NCI-H1417 (cell line): ENCODE measurements at regions not wholly inside any gene's neighbourhood (a gene's known extent, or its start where the extent isn't known, plus 50 kb on each side); places are given as distances from the start of the nearest gene placed in this dataset.
"Not testable (repeated sequence)": the region's sequence is repeated elsewhere in the genome, so short reads cannot be mapped to it uniquely, and the experiment has no call there.

Experiments
- DNase-seq, 3 experiments: peaks; one replicate each; lab custom pipeline; 2025; lab: John Stamatoyannopoulos, UW

GRCh38 chr3:166993015-166993630 lies 387.0 kb downstream of the ZBBX start:
- peak in 1 of 3 experiments; percentile 70 for DNase-seq

- DNase-seq = no peak
These were observed 394.1 kb downstream of the ZBBX start for GRCh38 chr3:166986000-166986399.

DNA sequence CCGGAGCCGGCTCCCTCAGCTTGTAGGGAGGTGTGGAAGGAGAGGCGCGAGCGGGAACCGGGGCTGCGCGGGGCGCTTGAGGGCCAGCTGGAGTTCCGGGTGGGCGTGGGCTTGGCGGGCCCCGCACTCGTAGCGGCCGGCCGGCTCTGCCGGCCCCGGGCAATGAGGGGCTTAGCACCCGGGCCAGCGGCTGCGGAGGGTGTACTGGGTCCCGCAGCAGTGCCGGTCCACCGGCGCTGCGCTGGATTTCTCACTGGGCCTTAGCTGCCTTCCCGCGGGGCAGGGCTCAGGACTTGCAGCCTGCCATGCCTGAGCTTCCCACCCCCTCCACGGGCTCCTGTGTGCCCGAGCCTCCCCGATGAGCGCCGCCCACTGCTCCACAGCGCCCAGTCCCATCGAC lies 404.3 kb downstream of the ZBBX start:
- not testable (repeated sequence) for DNase-seq

- DNase-seq = not testable (repeated sequence)
These were observed 412.4 kb downstream of the ZBBX start for GRCh38 chr3:166967714-166968113.

GRCh38 chr3:166962911-166963310 lies 417.2 kb downstream of the ZBBX start:
- no peak for DNase-seq

DNA sequence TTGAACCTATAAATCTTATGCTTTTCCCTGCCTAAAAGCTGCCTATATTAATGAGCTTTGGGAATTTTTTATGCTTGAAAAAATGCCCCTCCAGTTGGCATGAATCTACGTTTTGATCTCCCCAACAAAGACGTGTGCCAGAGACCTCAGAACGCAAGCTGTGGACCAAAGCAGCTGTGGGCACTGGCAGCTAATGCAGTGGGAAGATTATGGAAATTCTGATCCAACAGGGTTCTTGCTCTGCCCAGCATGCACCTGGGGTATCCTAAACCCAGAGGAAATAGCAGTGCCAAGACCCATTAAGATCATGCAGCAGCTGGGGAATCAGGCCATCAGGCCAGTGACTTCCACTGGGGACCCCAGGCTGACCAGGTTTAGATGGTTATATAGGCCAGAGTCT lies 423.0 kb downstream of the ZBBX start:
- DNase-seq = no peak

DNA sequence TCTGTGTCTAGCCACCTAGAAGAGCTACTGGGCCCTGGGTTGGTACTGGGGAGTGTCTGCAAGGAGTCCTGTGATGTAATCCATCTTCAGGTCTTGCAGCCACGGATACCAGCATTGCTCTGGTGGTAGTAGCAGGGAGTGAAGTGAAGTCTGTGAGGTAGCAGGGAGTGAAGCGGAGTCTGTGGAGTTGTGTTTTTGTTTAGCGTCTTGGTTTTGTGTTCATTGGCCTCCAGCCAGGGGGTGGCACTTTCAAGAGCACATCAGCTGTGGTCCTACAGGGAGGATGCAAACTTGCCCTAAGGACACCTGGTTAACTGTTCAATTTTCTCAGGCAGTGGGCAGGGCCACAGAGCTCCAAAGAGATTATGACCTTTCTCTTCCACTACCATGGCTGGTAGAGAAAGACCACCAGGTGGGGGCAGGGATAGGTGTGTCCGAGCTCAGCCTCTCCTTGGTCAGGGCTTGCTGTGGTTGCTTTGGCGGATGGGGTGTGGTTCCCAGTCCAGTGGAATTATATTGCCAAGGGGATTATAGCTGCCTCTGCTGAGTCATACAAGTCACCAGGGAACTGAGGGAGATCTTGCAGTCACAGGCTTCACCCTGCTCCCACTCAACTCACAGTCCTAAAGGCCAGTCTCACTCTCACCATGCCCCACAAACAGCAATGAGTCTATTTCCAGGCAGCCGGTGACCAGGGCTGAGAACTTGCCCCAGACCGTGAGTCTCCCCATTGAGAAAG lies 424.7 kb downstream of the ZBBX start:
- DNase-seq = no peak

DNA sequence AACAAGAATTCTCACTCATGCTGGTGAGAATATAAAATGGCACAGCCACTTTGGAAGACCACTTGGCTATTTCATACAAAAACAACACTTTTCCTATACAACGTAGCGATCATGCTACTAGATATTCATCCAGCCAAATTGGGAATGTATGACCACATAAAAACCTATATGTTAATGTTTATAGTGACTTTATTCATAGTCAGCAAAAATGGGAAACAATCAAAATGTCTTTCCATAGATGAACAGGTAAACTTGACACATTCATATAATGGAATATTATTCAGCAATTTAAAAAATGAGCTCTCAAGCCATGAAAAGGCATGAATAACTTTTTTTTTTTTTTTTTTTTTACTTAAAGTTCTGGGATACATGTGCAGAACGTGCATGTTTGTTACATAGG lies 445.2 kb downstream of the ZBBX start:
- no peak for DNase-seq

- no peak for DNase-seq
These were observed 462.7 kb downstream of the ZBBX start for GRCh38 chr3:166917437-166917836.

DNA sequence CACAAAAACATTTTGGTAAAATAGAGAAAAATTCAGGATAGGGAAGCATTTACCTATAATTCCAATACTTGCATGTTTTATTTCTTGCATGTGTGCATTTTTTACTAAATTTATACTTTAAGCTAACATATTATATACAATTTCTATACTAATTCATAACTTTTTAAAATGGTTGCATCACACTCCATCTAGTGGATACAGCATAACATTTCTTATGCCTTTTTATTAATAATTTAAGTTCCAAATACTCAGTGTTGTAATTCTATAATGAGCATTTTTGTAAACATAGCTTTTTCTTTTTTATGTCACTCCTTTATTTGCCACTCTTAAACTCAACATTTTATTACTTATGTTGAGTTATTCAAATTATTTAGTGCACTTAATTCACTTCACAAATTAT lies 477.7 kb downstream of the ZBBX start:
- no peak for DNase-seq

- DNase-seq = peak in 2 of 3 experiments; percentile 3 to 26
These were observed 479.1 kb downstream of the ZBBX start for GRCh38 chr3:166900866-166901577.

DNA sequence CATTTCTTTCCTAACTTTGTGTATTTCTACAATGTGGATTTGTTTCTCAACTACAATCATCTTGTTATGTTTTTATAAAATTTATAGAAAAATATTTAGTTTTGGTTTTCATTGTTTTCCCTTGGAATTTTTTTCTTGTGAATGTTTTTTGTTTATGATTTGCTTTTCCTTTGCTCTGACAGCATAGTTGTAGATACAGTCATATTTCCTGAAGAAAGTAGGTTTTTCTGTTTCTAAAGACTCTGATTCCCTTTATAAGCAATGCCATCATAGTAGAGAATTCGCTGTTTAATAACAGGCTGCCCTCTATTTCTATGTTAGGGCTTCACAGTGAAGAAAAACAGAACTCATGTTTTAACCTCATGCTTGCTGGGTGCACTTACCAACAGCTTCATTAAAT lies 482.3 kb downstream of the ZBBX start:
- DNase-seq = no peak

DNA sequence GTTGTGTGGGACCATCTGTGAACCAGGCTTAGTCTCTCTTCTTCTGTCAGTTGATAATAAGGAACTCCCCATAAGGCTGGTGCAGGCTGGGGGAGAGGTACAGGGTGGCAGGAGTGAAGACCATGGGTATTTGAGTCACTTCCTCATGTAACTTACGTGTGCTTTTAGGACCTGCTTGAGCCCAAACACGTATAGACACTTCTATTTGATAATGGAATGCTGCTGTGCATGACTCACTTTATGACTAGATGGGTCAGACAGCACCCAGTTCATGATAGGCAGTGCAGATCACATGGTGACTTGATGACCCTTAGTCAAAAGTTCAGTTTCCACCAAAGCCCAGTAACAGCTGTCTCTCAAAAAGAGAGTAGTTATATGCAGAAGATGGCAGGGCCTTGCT lies 490.9 kb downstream of the ZBBX start:
- DNase-seq = no peak

GRCh38 chr3:166879661-166880060 lies 500.4 kb downstream of the ZBBX start:
- peak in 1 of 3 experiments; percentile 22 for DNase-seq

DNA sequence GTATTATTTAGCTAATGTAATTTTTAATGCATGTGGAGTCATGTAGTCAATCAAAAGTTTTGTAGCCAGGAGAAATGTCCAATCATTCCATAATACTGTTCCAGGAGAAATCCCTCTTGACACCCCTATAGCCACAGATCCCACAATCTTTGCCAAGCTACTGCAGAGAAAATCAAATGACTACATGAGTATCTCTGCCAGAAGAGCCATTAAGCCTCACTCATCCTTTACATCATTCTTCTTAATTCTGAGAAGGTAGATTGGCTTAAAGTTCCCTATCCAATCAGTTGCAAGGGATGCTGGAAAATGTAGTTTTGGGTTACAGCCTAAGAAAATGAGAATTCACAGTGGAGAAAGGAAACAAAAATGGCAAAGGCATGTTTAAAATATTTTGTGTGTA lies 502.1 kb downstream of the ZBBX start:
- DNase-seq = no peak

GRCh38 chr3:166864473-166865467 lies 515.3 kb downstream of the ZBBX start:
- DNase-seq = no peak

GRCh38 chr3:166860217-166860616 lies 519.9 kb downstream of the ZBBX start:
- no peak for DNase-seq

GRCh38 chr3:166844329-166844728 lies 535.8 kb downstream of the ZBBX start:
- DNase-seq = no peak

GRCh38 chr3:166842784-166843183 lies 537.3 kb downstream of the ZBBX start:
- DNase-seq = not testable (repeated sequence)

- DNase-seq = peak; percentile 6 to 48 (median 18)
These were observed 542.6 kb downstream of the ZBBX start for GRCh38 chr3:166837535-166837934.

DNA sequence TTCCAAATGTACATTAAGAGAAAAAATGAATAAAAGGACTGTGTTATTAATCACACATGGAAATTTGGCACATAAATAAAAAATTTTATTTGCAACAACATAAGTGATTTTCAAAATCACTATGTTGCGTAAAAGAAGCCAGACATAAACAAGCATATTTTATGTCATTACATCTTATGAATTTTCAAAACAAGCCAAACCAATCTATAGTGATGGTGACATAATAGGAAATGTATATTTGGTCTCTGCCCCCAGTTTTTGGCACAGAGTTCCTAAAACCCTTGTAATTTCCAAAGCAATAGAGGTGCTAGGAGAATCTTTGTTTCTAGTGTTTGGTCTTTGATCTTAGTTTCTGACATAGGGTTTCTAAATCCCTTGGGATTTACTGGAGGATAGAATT lies 543.3 kb downstream of the ZBBX start:
- DNase-seq = no peak

DNA sequence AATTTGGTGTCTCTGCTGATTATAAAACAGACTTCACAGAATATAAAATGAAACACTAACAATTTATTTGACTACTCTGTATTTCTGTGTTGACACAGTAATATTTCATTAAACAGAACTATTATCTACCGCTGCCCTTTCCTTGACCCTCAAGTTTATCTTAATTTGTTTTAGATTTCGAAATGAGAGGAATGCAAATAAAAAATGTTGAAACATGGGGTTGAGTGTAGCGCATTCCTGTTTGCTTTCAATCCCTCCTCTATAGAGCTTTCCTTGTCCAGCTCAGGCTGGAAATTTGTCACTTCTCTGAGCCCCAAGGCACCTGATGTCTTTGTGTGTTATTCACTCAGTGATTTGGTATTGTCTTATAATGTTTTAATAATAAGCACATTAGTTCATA lies 550.2 kb downstream of the ZBBX start:
- peak in 2 of 3 experiments; percentile 67 to 93 for DNase-seq
